ENCODE measurements at regions not wholly inside any gene's neighbourhood (a gene's known extent, or its start where the extent isn't known, plus 50 kb on each side); places are given as distances from the start of the nearest gene placed in this dataset.

GRCh38 chr11:101777476-101777875 lies 137.3 kb upstream of the CEP126 start:
- TF ChIP-seq CTCF (IDR thresholded peaks at IDR 0.05; ENCODE audit: insufficient read depth in 1 of 2, low read depth in 1 of 2, low read length in 1 of 2, severe bottlenecking in 1 of 2, unreplicated experiment in 1 of 2), result no peak
- no peaks in the 10 kb centered on the region for H3K27me3 Mint-ChIP-seq (ENCODE audit: insufficient read depth, unreplicated experiment)
- no TSS peak for BruUV-seq (replicated peaks)
- Histone ChIP-seq H3K9me3 (peaks cover 31% of the 10 kb centered on the region), H3K4me3 (ENCODE audit: low read depth, low read length) (no peak overlapping the region), H3K27me3 (replicated peaks; ENCODE audit: control insufficient read depth, insufficient read depth, low read length) (no peaks in the 10 kb centered on the region), H3K4me1 (no peaks in the 10 kb centered on the region), H3K36me3 (ENCODE audit: control insufficient read depth, insufficient read depth, low read length) (no peaks in the 10 kb centered on the region)
- H3K4me3 Mint-ChIP-seq (ENCODE audit: unreplicated experiment), result no peak overlapping the region
- peaks cover 35% of the 10 kb centered on the region for H3K9me3 Mint-ChIP-seq (ENCODE audit: unreplicated experiment)
- H3K36me3 Mint-ChIP-seq (ENCODE audit: insufficient read depth, unreplicated experiment), result no peaks in the 10 kb centered on the region
- no peak overlapping the region for H3K27ac Mint-ChIP-seq (ENCODE audit: unreplicated experiment)
- intact Hi-C loops (cut with micrococcal nuclease; ENCODE audit: unreplicated experiment), result no loop called here
- no peaks in the 10 kb centered on the region for H3K4me1 Mint-ChIP-seq (ENCODE audit: low read depth, unreplicated experiment)
- no peak for DNase-seq
- POLR2A ChIA-PET, result no interaction called here
- CTCF ChIA-PET, result no interaction called here

GRCh38 chr11:101775033-101775432 lies 139.8 kb upstream of the CEP126 start:
- peak in 1 of 2 experiments; percentile 14 for DNase-seq
- Histone ChIP-seq H3K4me3 (ENCODE audit: low read depth, low read length) (no peak overlapping the region), H3K36me3 (ENCODE audit: control insufficient read depth, insufficient read depth, low read length) (no peaks in the 10 kb centered on the region), H3K4me1 (no peaks in the 10 kb centered on the region), H3K27me3 (replicated peaks; ENCODE audit: control insufficient read depth, insufficient read depth, low read length) (no peaks in the 10 kb centered on the region), H3K9me3 (peaks cover 21% of the 10 kb centered on the region)
- no peak for TF ChIP-seq CTCF (IDR thresholded peaks at IDR 0.05; ENCODE audit: insufficient read depth in 1 of 2, low read depth in 1 of 2, low read length in 1 of 2, severe bottlenecking in 1 of 2, unreplicated experiment in 1 of 2)
- POLR2A ChIA-PET, result no interaction called here
- CTCF ChIA-PET, result no interaction called here
- intact Hi-C loops (cut with micrococcal nuclease; ENCODE audit: unreplicated experiment), result no loop called here
- no TSS peak for BruUV-seq (replicated peaks)
- Mint-ChIP-seq H3K36me3 (ENCODE audit: insufficient read depth, unreplicated experiment) (no peaks in the 10 kb centered on the region), H3K4me3 (ENCODE audit: unreplicated experiment) (no peak overlapping the region), H3K27me3 (ENCODE audit: insufficient read depth, unreplicated experiment) (no peaks in the 10 kb centered on the region), H3K4me1 (ENCODE audit: low read depth, unreplicated experiment) (no peaks in the 10 kb centered on the region), H3K9me3 (ENCODE audit: unreplicated experiment) (peaks cover 25% of the 10 kb centered on the region), H3K27ac (ENCODE audit: unreplicated experiment) (no peak overlapping the region)

GRCh38 chr11:101770648-101771047 lies 144.2 kb upstream of the CEP126 start:
- H3K27ac Mint-ChIP-seq (ENCODE audit: unreplicated experiment), result no peak overlapping the region

More at GRCh38 chr11:101770648-101771047, 144.2 kb upstream of the CEP126 start:
- DNase-seq, result no peak
- H3K9me3 ChIP-seq, result no peaks in the 10 kb centered on the region; the same call in 1 of the 2 replicates
- H3K9me3 Mint-ChIP-seq (ENCODE audit: unreplicated experiment), result peaks cover 12% of the 10 kb centered on the region
- H3K4me1 Mint-ChIP-seq (ENCODE audit: low read depth, unreplicated experiment), result no peaks in the 10 kb centered on the region
- H3K27me3 Mint-ChIP-seq (ENCODE audit: insufficient read depth, unreplicated experiment), result no peaks in the 10 kb centered on the region
- H3K36me3 ChIP-seq (ENCODE audit: control insufficient read depth, insufficient read depth, low read length), result no peaks in the 10 kb centered on the region
- no peaks in the 10 kb centered on the region for H3K4me1 ChIP-seq
- no TSS peak for BruUV-seq (replicated peaks)
- no peaks in the 10 kb centered on the region for H3K27me3 ChIP-seq (replicated peaks; ENCODE audit: control insufficient read depth, insufficient read depth, low read length)
- H3K4me3 Mint-ChIP-seq (ENCODE audit: unreplicated experiment), result no peak overlapping the region
- TF ChIP-seq CTCF (IDR thresholded peaks at IDR 0.05; ENCODE audit: insufficient read depth in 1 of 2, low read depth in 1 of 2, low read length in 1 of 2, severe bottlenecking in 1 of 2, unreplicated experiment in 1 of 2), result no peak
- intact Hi-C loops (cut with micrococcal nuclease; ENCODE audit: unreplicated experiment), result no loop called here
- POLR2A ChIA-PET, result no interaction called here
- H3K36me3 Mint-ChIP-seq (ENCODE audit: insufficient read depth, unreplicated experiment), result no peaks in the 10 kb centered on the region
- CTCF ChIA-PET, result interaction anchor here (1.6 kb wide), 1 partner anchor 11 kb away, joined by 4 read pairs; no protein-coding TSS in a partner anchor
- no peak overlapping the region for H3K4me3 ChIP-seq (ENCODE audit: low read depth, low read length)

All from Caco-2 (cell line).